IMR-90 (cell line): ENCODE measurements at regions not wholly inside any gene's neighbourhood (a gene's known extent, or its start where the extent isn't known, plus 50 kb on each side); places are given as distances from the start of the nearest gene placed in this dataset.

Source experiments
- CHD1 ChIP-seq: IDR thresholded peaks from 2 replicates; pipeline ENCODE4 v1.6.1; 2012; ENCODE audit warnings: low read depth, low read length, improper control_type of control experiment
- CTCF ChIP-seq: conservative IDR thresholded peaks from 2 replicates; pipeline ENCODE4 v1.5.1; 2012; ENCODE audit warnings: mild to moderate bottlenecking, low read depth, low read length, improper control_type of control experiment
- POLR2A ChIP-seq: IDR thresholded peaks from 2 replicates; pipeline ENCODE4 v1.6.1; 2012; ENCODE audit warnings: mild to moderate bottlenecking, low read depth, low read length

GRCh38 chr6:73962884-73963283, 266.9 kb downstream of the CD109 start:
- TF ChIP-seq CTCF (no peak), CHD1 (no peak), POLR2A (no peak)
